HG02884 (cell line): ENCODE measurements at regions not wholly inside any gene's neighbourhood (a gene's known extent, or its start where the extent isn't known, plus 50 kb on each side); places are given as distances from the start of the nearest gene placed in this dataset.
"Not testable (repeated sequence)": the region's sequence is repeated elsewhere in the genome, so short reads cannot be mapped to it uniquely, and the experiment has no call there.

ENCODE experiments used
- ATAC-seq: cut with Tn5 transposase; IDR thresholded peaks from one replicate; pipeline ENCODE4 v1.9.1; 2021; ENCODE audit warnings: mild to moderate bottlenecking, moderate library complexity; ENCODE audit not compliant: unreplicated experiment

DNA sequence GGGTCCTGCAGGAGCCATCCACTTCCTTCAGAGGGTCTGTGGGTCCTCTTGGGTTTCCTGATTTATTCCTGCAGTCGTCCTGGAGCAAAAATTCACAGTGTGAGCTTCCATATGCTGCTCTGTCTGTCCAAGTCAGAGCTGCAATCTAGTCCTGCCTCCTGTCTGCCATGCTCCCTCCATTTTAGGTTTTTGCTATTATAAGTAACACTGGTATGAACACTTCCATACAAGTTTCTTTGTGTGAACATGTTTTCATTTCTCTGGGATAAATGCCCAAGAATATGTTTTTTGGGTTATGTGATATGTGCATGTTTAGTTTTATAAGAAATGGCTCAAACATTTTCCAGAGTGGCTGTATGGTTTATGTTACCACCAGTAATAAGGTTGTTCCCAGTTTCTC lies 188.1 kb downstream of the ACTR3B start:
- ATAC-seq = no peak

DNA sequence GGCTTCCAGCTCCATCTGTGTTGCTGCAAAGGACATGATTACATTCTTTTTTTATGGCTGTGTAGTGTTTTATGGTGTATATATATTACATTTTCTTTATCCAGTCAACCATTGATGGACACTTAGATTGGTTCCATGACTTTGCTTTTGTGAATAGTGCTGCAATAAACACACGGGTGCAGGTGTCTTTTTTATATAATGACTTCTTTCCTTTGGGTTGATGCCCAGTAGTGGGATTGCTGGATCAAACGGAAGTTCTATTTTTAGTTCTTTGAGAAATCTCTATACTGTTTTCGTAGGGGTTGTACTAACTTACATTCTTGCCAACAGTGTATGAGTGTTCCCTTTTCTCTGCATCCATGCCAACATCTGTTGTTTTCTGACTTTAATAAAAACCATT lies 189.7 kb downstream of the ACTR3B start:
- ATAC-seq = no peak

DNA sequence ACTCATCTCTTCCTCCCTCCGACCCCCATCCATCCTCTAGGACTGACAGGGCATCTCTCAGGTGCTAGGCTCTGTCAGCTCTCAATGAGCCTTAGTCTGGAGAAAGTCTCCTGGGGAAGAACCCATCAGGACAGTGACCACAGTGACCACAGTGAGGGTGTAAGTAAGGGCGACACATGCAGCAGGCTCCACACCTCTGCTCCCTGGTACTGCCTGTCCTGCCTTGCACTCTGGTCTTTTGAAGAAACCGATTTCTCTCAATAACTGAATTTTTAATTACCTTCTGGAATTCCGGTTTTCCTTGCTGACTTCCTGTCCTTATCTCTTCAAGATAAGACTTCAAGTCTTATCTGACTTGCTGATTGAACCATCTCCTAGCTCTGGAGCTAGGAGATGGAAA lies 190.2 kb downstream of the ACTR3B start:
- ATAC-seq = no peak

DNA sequence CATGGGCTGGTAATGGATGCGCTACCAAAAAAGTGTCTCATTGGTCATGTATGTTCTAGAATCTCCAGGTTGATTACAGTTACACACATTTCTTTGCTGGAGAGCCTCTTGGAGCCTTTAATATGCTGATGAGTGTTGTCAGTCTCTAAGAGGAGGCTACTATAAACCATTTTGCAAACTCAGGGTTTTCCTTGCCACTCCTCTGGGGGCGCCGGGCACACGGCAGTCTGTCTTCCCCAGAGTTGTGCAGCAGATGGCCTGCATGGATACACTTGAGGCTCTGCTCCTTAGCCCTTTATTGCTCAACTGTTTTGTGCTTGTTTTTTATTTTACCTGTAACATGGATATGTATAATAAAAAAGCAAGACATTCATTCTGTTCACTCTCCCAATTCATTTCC lies 196.5 kb downstream of the ACTR3B start:
- no peak for ATAC-seq

DNA sequence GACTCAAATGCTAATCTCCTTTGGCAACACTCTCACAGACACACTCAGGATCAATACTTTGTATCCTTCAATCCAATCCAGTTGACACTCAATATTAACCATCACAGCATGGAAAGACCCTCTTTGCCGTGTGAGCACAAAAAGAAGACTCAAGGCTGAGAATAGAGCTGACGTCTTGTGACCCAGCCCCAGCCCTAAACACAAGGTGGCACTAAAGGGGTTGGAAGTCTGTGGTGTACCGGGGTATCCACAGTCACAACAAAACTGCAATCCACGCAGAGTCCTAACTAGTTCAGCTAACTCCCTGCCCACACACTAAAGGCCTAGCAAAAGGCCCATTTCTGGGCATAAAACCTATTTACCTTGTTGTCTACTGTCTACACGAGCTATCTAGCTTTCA lies 200.1 kb downstream of the ACTR3B start:
- no peak for ATAC-seq

DNA sequence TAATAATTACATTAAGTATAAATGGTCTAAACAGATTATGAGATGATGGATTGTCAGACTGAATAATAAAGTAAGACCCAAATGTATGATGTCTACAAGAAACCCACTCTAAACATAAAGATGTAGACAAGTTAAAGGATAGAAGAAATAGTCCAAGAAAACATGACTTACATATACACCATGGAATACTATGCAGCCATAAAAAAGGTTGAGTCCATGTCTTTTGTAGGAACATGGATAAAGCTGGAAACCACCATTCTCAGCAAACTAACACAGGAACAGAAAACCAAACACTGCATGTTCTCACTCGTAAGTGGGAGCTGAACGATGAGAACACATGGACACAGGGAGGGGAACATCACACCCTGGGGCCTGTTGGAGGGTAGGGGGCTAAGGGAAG lies 202.2 kb downstream of the ACTR3B start:
- not testable (repeated sequence) for ATAC-seq

DNA sequence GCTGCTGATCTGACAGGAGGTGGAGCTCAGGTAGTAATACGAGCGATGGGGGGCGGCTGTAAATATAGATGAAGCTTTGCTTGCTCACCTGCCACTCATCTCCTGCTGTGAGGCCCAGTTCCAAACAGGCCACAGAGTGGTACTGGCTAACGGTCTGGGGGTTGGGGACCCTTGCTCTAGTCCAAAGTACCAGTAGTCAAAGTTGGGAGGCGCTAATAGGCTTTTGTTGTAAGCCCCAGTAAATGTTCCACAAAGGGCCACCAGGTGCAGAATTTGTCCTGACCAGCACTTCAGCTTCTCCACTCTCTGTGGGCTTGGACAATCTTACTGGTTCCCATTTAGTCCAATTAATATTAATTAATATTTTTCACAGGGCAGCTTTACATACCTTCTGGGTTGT lies 206.6 kb downstream of the ACTR3B start:
- ATAC-seq = no peak

DNA sequence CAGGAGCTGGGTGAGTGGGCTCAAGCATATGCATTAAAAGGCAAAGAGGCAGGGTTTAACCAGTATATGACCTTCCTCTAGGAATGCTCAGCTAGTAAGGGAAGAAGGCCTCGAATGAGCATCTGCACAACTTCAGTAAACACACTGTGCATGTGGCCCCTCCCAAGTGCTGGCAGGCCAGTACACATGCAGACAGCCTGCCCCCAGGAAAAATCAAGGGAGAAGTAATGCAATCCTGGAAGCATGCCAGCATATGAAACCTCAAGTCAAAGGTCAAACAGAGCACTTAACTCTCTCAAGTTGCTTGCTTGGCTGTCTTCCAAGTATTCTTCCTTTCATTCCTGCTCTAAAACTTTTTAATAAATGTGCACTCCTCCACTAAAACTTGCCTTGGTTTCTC lies 208.4 kb downstream of the ACTR3B start:
- no peak for ATAC-seq

DNA sequence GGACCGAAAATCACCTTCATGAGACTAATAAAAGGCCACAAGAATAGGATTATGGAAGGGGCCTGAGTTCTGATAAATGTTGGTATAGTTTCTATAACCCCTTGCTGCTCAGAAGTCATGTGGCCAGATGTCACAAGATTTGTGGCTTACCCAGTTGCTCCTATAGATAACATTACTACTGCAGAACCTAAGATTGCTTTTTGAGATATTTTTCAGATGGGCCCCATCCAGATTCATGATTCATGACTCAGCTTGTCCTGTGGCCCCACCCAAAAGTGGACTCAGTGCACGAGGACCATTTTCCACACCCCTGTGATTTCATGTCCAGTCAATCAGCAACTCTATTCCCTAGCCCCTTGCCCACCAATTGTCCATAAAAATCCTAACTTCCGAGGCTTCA lies 209.0 kb downstream of the ACTR3B start:
- no peak for ATAC-seq

DNA sequence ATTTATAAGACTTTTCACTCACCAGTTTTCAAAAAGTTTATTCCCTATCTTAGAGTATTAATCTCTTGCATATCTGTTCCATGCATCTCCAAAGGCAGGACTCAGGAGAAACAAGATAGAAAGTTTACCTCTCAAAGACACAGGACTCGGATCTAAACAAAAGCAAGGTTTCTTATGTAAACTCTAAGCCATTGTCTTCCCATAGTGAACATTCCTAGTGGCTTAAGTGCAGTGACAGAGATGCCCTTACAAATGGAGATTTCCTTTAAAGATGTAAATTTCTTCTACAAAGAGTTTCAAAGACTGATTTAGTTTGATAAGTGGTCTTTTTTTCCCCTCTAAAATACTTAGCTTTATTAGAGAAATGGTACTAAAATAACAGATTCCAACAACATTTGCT lies 209.8 kb downstream of the ACTR3B start:
- ATAC-seq = no peak

DNA sequence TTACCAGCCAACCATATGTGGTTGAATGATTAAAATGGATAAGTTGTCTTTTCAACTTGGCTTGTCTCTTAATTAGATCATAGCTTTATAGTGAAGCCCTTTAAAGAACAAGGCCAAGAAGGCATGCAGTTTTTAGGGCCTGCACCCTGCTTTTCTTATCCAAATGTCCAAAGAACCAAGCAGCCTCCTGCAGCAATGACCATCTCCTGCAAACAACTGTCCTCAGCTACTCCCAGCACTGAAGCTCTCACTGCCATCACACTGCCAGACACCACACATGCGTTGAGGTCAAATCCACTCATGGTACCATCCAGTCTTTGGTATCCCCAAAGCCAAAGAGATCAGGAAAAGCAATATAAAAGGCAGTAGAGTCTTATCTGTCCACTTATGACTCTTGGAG lies 210.3 kb downstream of the ACTR3B start:
- no peak for ATAC-seq

DNA sequence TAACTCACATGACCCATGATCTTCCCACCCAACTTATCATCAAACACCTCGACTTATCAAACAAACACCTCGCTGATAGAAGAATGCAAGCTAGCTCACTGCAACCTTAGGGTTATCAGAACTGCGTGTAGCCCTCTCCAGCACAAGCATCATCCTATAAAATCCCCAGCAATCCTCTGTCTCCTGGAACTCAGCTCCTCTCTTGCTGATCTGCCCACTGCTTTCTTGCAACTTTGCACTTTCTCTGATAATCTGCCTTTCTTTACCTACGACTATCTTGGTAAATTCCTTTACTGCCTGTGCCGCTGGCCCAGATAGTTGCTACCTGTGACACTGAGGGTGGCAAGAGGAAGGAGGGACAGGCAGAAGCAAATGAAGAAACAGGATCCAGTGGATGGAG lies 210.9 kb downstream of the ACTR3B start:
- no peak for ATAC-seq

DNA sequence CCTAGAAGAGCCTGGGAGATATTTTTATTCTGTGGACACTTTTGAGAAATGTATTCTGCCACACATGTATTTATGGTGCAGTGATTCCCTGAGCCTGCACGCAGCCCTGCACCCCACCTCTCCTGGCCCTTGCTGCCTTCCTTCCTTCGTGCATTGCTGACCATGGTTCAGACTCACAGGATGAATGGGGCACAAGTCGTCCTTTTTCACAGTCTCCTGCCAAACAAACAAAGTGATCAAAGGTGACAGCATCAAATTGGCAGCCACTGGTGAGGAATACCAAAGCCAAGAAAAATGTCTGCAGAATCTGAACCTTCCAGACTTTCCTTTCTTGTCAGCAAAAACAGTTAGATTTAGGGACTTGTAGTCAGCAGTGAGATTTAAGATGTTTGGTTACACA lies 215.0 kb downstream of the ACTR3B start:
- no peak for ATAC-seq

DNA sequence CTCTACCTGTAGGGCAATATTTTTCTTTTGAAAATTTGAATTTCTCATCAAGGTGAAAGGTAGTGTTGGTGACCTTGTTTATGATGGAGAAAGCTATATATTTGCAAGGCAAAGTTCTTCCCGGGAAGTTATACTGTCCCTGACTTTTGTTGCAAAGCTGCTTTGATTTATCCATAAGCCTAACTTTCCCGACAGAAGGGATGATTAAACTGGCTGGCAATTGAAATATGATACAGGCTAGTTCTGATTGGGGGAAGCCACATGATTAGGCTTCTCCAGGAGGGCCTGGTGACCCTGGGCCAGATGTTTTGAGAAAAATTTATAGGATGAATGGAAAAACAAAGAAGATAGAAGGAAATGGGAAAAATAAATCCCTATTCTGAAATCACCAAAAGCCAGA lies 215.5 kb downstream of the ACTR3B start:
- ATAC-seq = no peak

DNA sequence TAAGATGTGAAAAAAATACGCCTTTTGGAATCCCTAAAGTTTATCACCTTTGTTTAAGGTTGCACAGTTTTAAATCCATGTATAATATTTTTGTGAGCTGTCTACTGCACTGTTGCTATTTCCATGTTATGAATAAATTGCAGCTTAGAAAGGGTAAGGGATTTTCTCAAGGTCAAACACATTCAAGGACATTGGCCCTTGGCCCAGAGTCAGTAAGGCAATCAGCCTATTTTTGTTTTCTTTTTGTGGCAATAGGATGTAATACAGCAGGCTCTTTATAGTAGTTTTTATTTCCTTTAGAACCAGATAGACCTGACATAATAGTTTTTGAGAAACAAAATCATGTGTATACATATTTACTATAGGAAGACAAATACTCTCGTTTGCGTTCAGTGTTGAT lies 219.8 kb downstream of the ACTR3B start:
- no peak for ATAC-seq

DNA sequence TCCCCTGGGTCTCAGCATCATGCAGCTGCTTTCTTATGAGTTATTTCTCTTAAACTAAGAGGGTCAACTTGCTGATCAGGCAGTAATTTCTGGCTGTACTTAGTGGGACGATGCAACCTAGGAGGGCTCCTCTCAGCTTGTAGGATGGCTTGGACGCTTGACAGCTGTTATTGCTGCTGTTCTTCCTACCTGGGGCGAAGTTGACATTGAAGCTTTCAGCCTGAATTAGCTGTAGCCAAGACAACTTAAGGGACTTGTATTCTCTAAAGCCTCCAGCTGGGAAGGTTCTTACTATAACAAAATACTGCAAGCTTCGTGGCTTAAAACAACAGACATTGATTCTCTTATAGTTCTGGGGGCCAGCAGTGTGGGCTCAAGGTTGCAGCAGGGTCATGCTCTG lies 224.9 kb downstream of the ACTR3B start:
- ATAC-seq = no peak

DNA sequence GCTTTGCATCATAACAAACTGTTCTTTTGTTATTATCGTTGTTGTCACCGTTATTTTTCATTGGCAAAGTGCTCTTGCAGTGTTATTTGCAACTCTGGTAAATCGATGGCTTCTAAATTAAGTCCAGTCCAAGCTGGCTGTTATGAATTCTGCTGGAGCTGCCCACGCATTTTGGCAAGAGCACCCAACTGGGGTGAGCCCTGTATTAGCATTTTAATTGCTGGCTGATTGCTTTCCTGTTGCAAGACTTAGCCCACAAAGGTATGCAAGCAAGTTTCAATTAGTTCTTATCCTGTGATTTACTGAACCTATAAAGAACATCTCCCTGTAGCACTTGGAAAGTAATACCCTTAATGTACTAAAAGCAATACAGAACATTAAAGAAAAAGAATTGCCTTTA lies 226.8 kb downstream of the ACTR3B start:
- ATAC-seq = no peak

DNA sequence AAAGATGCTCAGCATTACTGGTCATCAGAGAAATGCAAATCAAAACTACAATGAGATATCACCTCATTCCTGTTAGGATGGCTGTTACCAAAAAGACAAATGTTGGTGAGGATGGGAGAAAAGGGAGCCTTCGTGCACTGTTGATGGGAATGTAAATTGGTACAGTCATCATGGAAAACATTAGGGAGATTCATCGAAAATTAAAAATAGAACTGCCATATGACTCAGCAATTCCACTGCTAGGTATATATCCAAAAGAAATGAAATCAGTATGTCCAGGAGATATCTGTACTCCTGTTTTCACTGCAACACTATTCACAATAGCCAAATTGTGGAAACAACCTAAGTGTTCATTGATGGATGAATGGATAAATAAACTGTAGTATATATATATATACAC lies 228.1 kb downstream of the ACTR3B start:
- ATAC-seq = no peak

DNA sequence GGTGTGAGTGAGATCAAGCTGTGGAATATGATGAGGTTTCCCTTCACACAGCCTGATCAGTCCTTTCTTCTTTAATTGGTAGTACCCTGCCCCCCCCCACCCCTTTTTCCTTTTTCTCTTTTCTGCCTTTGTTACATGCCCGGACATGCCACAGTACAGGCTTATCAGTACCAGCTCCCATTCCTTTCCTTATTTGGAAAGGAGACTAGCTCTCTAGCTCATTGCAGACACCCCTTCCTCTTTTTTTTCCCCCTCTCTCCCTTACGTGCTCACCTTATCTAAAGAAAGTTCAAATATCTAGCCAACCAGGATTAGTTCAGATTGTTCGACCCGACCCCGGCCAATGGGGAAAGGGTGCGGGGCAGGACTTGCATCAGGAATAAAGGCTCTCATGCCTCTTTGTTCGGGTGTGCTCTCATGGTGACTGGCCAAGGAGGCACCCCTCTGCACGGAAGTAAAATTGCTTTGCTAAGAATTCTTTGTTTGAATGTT lies 230.4 kb downstream of the ACTR3B start:
- ATAC-seq = no peak

DNA sequence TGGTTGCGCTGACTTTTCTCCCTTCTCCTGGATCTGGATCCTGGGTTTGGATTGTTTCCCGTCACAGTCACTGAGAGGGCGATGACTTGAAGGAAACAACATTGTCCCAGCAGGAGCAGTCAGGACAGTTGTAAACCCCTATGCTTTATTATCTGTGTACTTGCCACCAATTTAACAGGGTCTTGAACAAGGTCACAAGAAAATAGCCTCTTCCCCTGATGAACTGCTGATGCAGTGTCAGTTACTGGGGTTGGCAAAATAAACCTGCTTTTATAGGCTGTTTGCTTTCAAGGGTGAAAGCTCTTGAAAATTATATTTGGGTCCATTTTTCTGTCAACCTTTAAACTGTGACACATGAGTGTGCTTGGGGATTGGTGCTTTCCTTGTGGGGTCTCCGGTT lies 238.9 kb downstream of the ACTR3B start:
- ATAC-seq = no peak

DNA sequence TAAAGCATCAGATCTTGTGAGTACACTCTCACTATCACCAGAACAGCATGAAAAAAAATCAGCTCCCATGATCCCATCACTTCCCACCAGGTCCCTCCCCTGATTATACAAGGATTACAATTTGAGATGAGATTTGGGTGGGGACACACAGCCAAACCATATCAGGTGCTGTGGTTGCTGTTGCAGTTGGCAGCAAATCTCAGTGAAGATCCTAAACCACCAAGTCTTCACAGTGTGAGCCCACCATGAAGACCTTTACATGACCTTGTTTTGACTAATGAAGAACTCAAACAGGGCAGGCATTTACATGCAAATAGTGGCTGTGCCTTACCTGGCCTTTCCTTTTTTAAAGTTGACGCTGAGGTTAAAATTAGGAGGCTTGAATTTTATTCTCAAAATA lies 242.6 kb downstream of the ACTR3B start:
- no peak for ATAC-seq

DNA sequence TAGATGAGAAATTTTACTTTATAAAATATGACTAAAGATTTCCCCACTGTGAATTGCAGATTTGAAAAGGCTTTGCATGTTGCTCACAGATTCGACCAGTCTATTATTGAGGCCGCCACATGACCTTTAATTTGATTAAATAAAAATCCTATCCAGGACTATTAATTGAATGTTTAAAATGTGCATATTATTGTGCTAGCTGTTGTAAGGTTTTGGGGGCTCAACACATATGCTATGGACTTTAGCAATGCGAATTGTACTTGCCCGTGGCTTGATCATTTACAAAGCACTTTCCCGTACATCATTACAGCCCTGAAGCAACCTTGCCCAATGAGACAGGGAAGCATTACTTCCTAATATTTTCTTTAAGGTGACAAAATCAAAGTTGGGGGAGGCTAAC lies 243.0 kb downstream of the ACTR3B start:
- no peak for ATAC-seq

DNA sequence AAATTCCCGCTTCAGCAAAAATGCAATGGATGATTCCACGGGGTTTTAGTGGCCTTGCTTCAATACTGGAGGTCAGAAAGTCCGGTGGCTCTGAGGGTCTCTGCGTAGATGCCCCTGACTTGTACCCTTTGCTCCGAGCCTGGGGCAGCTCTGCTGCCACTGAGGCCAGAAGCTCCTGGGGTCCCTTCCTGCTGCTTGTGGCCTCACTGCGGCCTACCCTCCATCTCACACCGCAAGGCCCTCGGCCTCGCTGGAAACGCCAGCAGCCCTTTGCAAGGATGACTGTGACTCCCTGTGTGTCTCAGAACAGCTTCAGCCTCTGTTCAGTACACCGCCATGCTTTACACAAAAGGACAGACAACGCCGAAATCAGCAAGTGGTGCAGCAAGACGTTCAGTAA lies 244.8 kb downstream of the ACTR3B start:
- no peak for ATAC-seq
